GM21367 (cell line): ENCODE measurements at regions not wholly inside any gene's neighbourhood (a gene's known extent, or its start where the extent isn't known, plus 50 kb on each side); places are given as distances from the start of the nearest gene placed in this dataset.

Source experiments
- ATAC-seq: cut with Tn5 transposase; IDR thresholded peaks from one replicate; pipeline ENCODE4 v1.9.1; 2021; ENCODE audit not compliant: unreplicated experiment

GRCh38 chr2:8306530-8307351, 375.1 kb upstream of the ID2 start:
- ATAC-seq: no peak

- no peak for ATAC-seq
These were observed 374.2 kb upstream of the ID2 start for GRCh38 chr2:8307606-8308180.

DNA sequence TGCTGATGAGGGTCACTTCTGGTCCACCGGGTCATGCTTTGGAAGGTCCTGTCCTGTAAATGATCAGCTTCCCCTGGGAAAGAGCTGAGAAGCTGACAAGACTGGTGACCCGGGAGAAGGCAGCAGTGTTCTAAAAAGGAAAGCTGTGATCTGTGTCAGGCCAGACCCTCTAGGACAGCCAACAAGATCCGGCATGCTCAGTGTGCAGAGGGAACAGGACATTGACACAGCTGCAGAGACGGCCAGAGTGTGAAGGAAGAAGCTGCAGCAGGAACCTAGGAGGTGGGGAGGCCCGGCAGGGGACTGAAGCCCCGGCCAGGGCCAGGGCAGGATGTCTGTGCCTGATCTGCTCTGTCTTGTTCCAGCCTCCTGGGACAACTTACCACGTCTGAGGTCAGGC, 372.7 kb upstream of the ID2 start:
- no peak for ATAC-seq

DNA sequence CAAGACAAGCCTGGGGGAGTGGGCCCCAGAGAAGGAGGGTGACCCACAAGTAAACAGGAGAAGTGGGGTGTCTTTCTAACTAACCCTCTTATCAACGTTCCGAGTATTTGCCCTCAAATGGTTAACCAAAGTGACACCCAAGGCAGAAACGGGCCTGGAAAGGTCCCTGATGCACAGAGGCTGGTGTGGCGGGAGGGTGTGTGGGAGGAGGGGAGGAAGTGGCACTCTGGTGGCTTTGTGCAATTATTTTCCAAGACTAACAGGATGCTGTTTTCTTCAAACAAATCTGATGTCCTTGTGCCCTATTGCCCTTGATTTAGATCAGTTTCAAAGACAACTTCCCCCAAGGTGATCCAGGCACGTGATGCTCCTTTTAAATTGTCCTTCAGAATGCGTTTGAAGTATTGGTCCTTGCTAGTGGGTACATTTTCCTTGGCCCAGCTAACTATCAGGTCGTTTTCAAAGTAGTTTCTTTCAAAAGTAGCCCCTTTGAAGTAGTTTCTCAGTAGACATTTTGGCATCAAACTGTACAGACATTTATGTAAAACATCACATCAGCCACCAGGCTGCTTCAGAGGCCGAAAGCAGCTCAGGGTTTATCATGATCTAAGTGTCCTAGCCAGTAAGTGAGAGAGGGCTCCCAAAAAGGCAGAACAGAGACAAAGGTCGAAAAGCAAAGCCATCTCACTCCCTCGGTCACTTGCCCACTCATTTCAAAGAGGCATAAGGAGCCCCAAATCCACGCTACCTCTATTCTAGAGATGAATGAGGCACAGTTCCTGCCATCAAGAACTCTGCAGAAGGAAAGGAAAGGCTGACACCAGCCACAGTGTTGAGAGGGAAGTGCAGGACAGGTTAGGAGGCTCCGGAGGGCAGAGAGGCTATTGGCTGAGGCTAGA, 371.1 kb upstream of the ID2 start:
- no peak for ATAC-seq

DNA sequence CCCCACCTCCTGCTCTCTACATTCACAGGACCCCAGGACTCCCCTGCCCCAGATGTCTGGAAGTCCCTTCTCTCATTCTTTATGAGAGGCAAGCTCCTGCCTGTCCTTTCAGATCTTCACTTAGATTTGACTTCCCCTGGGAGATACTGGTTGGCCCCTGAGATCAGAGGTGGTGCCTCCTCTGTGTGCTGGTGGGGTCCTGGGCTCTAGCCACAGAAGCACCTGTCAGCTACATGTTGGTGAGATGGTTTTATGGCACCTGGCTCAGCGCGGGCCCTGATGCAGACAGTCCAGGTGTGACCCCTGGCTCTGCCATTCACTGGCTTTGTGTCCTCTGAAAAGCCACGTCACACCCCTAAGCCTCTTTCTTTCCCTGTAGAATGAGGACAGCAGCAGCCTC, 369.6 kb upstream of the ID2 start:
- ATAC-seq: no peak

DNA sequence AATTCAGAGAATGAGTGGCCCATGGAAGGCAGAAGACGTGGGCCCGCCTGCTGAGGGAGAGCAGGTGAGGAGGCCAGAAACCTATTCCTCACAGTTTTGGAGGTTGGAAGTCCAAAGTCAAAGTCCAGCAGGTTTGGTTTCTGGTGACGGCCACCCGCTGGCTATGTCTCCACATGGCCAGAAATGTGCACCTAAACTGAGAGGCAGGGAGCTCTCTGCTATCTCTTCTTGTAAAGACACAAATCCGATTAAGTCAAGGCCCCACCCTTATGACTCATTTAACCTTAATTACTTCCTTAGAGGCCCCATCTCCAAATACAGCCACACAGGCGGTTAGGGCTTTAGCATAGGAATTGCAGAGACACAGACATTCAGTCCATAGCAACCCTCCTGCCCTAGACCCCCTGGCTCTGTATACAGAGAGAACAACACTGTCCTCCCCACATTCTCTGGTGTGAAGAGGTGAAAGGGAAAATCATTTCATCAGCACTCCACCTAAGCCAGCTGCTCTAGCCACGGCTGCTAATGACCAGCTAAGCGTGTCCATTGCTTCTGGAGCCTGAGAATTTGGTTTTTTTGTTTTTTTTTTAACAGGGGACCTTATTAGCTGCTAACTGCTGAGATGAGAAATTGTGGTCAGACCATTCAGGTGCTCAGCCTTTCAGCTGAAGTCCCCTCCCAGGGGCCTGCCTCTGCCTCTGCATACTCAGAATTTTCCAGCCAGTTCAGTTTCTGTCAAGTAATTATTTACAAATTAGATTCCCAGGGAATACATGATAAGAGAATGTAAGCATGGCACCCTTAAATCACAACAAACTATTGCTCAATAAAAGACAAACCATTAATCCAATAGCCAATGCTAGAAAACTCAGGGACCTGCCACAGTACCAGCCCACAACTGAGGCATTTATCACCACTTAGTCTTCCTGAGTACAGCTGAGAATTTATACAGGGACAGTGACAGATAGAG, 368.7 kb upstream of the ID2 start:
- peak; percentile 75 for ATAC-seq

DNA sequence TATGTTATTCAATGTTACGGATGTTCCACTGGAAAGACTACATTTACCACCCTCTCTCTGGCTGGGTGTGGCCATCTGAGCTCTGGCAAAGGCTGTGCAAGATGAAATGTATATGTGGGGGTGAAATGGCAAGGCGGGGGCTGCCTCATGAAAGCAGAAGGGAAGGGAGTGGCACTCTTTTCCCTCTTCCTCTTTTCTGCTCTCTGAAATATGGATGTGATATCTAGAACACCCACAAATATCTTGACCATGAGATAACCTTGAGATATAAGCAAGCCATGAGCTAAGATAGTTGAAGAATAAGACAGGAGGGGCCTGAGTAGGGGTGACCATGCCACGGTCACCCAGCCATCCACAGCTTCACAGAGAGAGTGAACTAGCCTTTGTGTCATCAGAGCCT, 367.8 kb upstream of the ID2 start:
- ATAC-seq: no peak

GRCh38 chr2:8315531-8316165, 366.2 kb upstream of the ID2 start:
- no peak for ATAC-seq

- ATAC-seq: no peak
These were observed 365.5 kb upstream of the ID2 start for GRCh38 chr2:8316356-8316755.

GRCh38 chr2:8317418-8317817, 364.4 kb upstream of the ID2 start:
- ATAC-seq: no peak

GRCh38 chr2:8319219-8319618, 362.6 kb upstream of the ID2 start:
- ATAC-seq: no peak

DNA sequence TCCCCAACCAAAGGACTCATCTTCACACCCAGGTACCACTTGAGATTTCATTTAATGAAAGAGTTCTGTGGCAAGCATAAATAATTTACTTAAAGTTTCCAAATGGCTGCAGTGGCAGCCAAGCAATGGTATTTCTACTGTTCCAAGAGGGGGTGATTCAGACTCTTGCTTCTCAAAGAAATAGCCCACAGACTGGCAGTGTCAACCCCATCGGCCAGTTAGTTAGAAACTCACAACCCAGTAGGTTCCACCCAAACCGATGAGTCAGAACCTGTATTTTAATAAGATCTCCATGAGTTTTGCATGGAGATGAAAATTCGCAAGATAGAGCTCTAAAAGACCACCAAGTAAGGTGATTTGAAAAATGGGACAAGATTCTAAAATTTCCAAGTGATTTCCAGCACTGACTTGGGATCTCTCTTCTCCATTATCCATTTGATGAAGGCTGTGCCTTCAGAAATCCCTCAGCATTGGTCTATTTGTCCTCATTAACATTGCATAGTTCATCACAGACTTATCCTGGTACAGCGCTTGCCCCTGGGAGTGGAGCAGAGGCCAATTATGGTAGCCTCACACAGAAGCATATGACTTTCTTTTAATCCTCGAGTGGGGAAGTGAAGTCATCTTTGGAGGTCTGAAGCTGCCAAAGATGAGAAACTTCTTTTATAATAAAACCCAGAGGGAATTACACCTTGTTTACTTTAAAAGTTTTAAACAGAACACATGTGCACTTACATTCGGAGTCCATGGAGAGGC, 361.4 kb upstream of the ID2 start:
- no peak for ATAC-seq

GRCh38 chr2:8322634-8323033, 359.2 kb upstream of the ID2 start:
- ATAC-seq: no peak

GRCh38 chr2:8324164-8324856, 357.5 kb upstream of the ID2 start:
- no peak for ATAC-seq

DNA sequence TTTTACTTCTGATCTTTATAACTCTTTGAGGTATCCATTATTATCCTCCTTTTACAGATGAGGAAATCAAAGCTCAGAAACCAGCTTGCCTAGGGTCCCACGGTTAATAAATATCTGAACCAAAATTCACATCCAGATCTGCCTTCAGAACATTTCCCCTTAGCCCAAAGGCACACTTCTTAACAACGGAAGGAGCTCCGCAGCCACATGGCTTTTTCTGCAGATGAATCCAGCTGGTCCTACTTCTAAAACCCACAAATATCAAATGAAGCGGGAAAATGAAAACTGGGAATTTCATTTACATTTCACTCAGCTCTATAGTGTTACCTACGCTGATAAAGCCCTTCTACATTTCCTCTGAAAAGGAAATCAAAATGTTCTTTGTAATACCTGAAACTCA, 357.0 kb upstream of the ID2 start:
- ATAC-seq: no peak

DNA sequence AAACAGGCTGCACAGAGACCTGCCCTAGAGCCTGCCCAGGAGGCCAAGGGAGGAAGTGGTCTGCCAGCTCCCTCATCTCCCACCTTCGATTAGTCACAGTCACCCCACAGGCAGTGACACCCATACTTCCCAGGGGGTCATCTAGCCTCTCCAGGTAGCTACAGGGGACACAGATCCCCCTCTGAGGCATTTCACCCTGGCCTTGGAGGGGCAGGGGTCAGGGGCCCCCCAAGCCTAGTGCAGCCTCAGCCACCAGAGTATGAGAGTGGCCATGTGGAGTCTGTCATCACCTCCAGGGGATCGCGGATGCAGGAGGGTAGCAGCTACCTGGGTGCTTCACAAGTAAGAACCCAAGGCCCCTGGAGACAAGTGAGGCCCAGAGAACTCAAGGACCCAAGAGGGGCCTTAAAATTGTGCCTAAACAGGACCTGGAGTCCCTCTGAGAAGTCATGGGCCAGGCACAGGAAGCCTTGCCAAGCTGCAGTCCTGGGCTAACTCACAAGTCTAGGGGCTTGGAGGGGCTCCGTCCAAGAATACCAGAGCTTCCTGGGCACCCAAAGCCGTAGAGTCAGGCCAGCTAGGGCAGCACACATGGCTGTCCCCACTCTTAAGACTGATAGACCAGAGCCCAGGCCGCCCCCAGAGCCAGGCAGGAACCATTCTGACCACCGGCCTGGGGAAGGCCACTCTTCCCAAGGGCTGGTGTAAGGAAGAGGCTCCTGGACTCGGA, 354.3 kb upstream of the ID2 start:
- no peak for ATAC-seq

DNA sequence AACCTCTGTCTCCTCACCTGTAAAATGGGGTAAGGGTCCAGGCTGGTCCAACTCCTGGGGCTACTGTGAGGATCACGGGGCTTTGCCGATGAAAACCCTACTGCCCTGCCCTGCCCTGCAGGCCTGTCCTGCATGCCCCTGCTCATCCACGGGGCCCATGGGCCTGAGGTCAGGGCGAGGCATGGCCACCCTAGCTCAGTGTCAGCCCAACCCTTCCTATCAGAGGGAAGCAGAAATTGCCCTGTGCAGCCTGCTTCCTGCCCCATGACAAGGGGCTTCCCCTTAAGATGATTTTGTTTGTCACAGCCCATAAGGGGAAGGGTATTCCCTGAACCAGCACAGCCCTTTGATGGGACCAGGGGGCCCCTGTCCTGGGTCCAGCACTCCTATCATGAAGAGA, 353.6 kb upstream of the ID2 start:
- no peak for ATAC-seq
